ENCODE measurements at regions not wholly inside any gene's neighbourhood (a gene's known extent, or its start where the extent isn't known, plus 50 kb on each side); places are given as distances from the start of the nearest gene placed in this dataset.
A peak's percentile ranks its signal among the peaks of the same experiment; 100 is the strongest.

GRCh38 chr1:39139723-39140360 lies 64.7 kb upstream of the MACF1 start:
- 84 to 91% methylated on average over 3 of the region's 3 CpGs for WGBS, 2 donors (ENCODE audit: low coverage in 1 of 2)
- H3K36me3 ChIP-seq = no peaks in the 10 kb centered on the region
- H3K4me1 ChIP-seq = peaks cover 19 to 78% (median 26%) of the 10 kb centered on the region in 3 donors
- H3K27me3 ChIP-seq = no peaks in the 10 kb centered on the region
- peak overlapping the region in 3 of 4 donors; percentile 42 to 76 (median 75) for H3K27ac ChIP-seq
- peak; percentile 68 for ATAC-seq
- no peak overlapping the region for H3K4me3 ChIP-seq
- TF ChIP-seq CTCF (IDR thresholded peaks at IDR 0.05) (no peak), POLR2AphosphoS5 (IDR thresholded peaks at IDR 0.05) (peak; percentile 80), EP300 (IDR thresholded peaks at IDR 0.05) (no peak), POLR2A (IDR thresholded peaks at IDR 0.05) (no peak)
- H3K9me3 ChIP-seq = no peaks in the 10 kb centered on the region

GRCh38 chr1:39141925-39142324 lies 62.6 kb upstream of the MACF1 start:
- H3K27me3 ChIP-seq = no peaks in the 10 kb centered on the region
- 60% methylated on average over 1 of the region's 1 CpG; no CpG with 5 or more reads in 1 of the 2 donors for WGBS, 2 donors (ENCODE audit: low coverage in 1 of 2)
- no peak overlapping the region for H3K4me3 ChIP-seq
- H3K36me3 ChIP-seq = no peaks in the 10 kb centered on the region
- H3K27ac ChIP-seq = peak overlapping the region; percentile 75 to 86 (median 76)
- H3K4me1 ChIP-seq = peaks cover 23 to 76% (median 26%) of the 10 kb centered on the region in 3 donors
- TF ChIP-seq POLR2A (IDR thresholded peaks at IDR 0.05) = no peak
- no peak for TF ChIP-seq POLR2AphosphoS5 (IDR thresholded peaks at IDR 0.05)
- peak; percentile 46 for ATAC-seq
- H3K9me3 ChIP-seq = no peaks in the 10 kb centered on the region

GRCh38 chr1:39142401-39143060 lies 62.0 kb upstream of the MACF1 start:
- H3K27me3 ChIP-seq = no peaks in the 10 kb centered on the region
- 0 to 58% methylated on average over 1 to 2 of the region's 3 CpGs for WGBS, 2 donors (ENCODE audit: low coverage in 1 of 2)
- TF ChIP-seq POLR2A (IDR thresholded peaks at IDR 0.05) = no peak
- no peak for TF ChIP-seq EP300 (IDR thresholded peaks at IDR 0.05)
- no peak for TF ChIP-seq POLR2AphosphoS5 (IDR thresholded peaks at IDR 0.05)
- TF ChIP-seq CTCF (IDR thresholded peaks at IDR 0.05) = no peak
- H3K4me1 ChIP-seq = peaks cover 23 to 74% (median 26%) of the 10 kb centered on the region in 3 donors
- H3K27ac ChIP-seq = peak overlapping the region; percentile 75 to 86 (median 76)
- peak; percentile 55 for ATAC-seq
- no peak overlapping the region for H3K4me3 ChIP-seq
- no peaks in the 10 kb centered on the region for H3K9me3 ChIP-seq
- no peaks in the 10 kb centered on the region for H3K36me3 ChIP-seq

GRCh38 chr1:39144924-39145323 lies 59.6 kb upstream of the MACF1 start:
- TF ChIP-seq POLR2AphosphoS5 (IDR thresholded peaks at IDR 0.05) = no peak
- no peak for TF ChIP-seq EP300 (IDR thresholded peaks at IDR 0.05)
- no peak for TF ChIP-seq CTCF (IDR thresholded peaks at IDR 0.05)
- TF ChIP-seq POLR2A (IDR thresholded peaks at IDR 0.05) = no peak
- Histone ChIP-seq H3K9me3 (no peaks in the 10 kb centered on the region), H3K36me3 (no peaks in the 10 kb centered on the region), H3K27ac (peak overlapping the region in 2 of 4 donors; percentile 34 to 75), H3K27me3 (no peaks in the 10 kb centered on the region), H3K4me3 (no peak overlapping the region), H3K4me1 (peaks cover 23 to 82% (median 26%) of the 10 kb centered on the region in 3 donors)
- WGBS, 2 donors (ENCODE audit: low coverage in 1 of 2) = 83 to 88% methylated on average over 2 to 3 of the region's 3 CpGs
- no peak for ATAC-seq

GRCh38 chr1:39145331-39145965 lies 59.0 kb upstream of the MACF1 start:
- H3K4me3 ChIP-seq = no peak overlapping the region
- TF ChIP-seq EP300 (IDR thresholded peaks at IDR 0.05) (no peak), POLR2A (IDR thresholded peaks at IDR 0.05) (no peak), POLR2AphosphoS5 (IDR thresholded peaks at IDR 0.05) (no peak), CTCF (IDR thresholded peaks at IDR 0.05) (no peak)
- no peaks in the 10 kb centered on the region for H3K27me3 ChIP-seq
- WGBS, 2 donors (ENCODE audit: low coverage in 1 of 2) = 94 to 100% methylated on average over 2 of the region's 2 CpGs
- H3K9me3 ChIP-seq = no peaks in the 10 kb centered on the region
- no peak for ATAC-seq
- H3K27ac ChIP-seq = peak overlapping the region in 2 of 4 donors; percentile 34 to 75
- H3K4me1 ChIP-seq = peaks cover 23 to 82% (median 26%) of the 10 kb centered on the region in 3 donors
- H3K36me3 ChIP-seq = no peaks in the 10 kb centered on the region
